A549 (cell line): ENCODE measurements at regions not wholly inside any gene's neighbourhood (a gene's known extent, or its start where the extent isn't known, plus 50 kb on each side); places are given as distances from the start of the nearest gene placed in this dataset.

Experiments used
- ATAC-seq, 2 experiments: fragments of 200-7000 bp in 1 of 2; fragments of >200 bp in 1 of 2; cut with Nextera tagmentation in 1 of 2; cut with Tn5 transposase in 1 of 2; 3 replicates each; pipeline versions ENCODE4 v1.8.0 to v1.9.1; 2018 to 2020; ENCODE audit warnings: mild to moderate bottlenecking in 1 of 2, moderate library complexity in 1 of 2
- CTCF ChIA-PET: fragments of 300-600 bp; sonication (Branson Sonifier 250); formaldehyde crosslinking; extraction: SDS; loops from one replicate; lab custom pipeline; 2021; ENCODE audit warnings: antibody characterized with exemption, inconsistent platforms; lab: Yijun Ruan, JAX
- POLR2A ChIA-PET: fragments of 350-600 bp; formaldehyde crosslinking; extraction: SDS; loops from one replicate; lab custom pipeline; 2021; ENCODE audit warnings: antibody characterized with exemption, inconsistent platforms; lab: Yijun Ruan, JAX
- DNase-seq, 2 experiments: peaks; one replicate each; pipeline versions ENCODE4 v3.0.0 to v3.0.0-alpha.2; 2011 to 2016; ENCODE audit warnings: low read depth in 1 of 2, low spot score in 1 of 2
- FAIRE-seq: peaks from 2 replicates; lab custom pipeline; 2011; peaks lifted over from hg19 to GRCh38; lab: Jason Lieb, UNC
- H3K27ac ChIP-seq, 2 experiments: fragments of >200 bp; sonication (Bioruptor Twin); formaldehyde crosslinking; 3 replicates each; pipeline ENCODE4 v1.5.1; 2016 to 2017
- H3K4me1 ChIP-seq: fragments of >200 bp; sonication (Bioruptor Twin); formaldehyde crosslinking; 3 replicates; pipeline ENCODE4 v1.6.1; 2016
- H3K4me2 ChIP-seq: fragments of >200 bp; sonication (Bioruptor Twin); formaldehyde crosslinking; 3 replicates; pipeline ENCODE4 v1.6.1; 2016
- H3K4me3 ChIP-seq: fragments of >200 bp; sonication (Bioruptor Twin); formaldehyde crosslinking; 3 replicates; pipeline ENCODE4 v1.5.1; 2016
- H3K9me3 ChIP-seq: fragments of >200 bp; sonication (Bioruptor Twin); formaldehyde crosslinking; 3 replicates; pipeline ENCODE4 v1.6.1; 2016
- ATOH8 ChIP-seq: fragments of 250-450 bp; sonication (Bioruptor Pico); IDR thresholded peaks from 2 replicates; pipeline ENCODE4 v1.5.0; 2020; ENCODE audit warnings: low read depth, mild to moderate bottlenecking, moderate library complexity
- CBX2 ChIP-seq: fragments of 200-600 bp; sonication (generic); IDR thresholded peaks from 2 replicates; pipeline ENCODE4 v1.6.1; 2016; ENCODE audit warnings: low read depth, mild to moderate bottlenecking, borderline replicate concordance
- CEBPB ChIP-seq, 2 experiments: fragments of >200 bp in 1 of 2; sonication (Bioruptor Twin) in 1 of 2; formaldehyde crosslinking in 1 of 2; IDR thresholded peaks; 2 replicates each; pipeline ENCODE4 v1.6.1; 2012 to 2016
- E2F6 ChIP-seq: IDR thresholded peaks from 2 replicates; pipeline ENCODE4 v1.6.1; 2012; ENCODE audit warnings: low read depth, borderline replicate concordance
- EHMT2 ChIP-seq: fragments of 200-600 bp; sonication (generic); IDR thresholded peaks from 2 replicates; pipeline ENCODE4 v1.6.1; 2016; ENCODE audit warnings: antibody characterized with exemption, low read depth, mild to moderate bottlenecking, moderate library complexity
- FOSB ChIP-seq: fragments of 250-450 bp; sonication (Bioruptor Pico); IDR thresholded peaks from 2 replicates; pipeline ENCODE4 v1.5.0; 2020; ENCODE audit warnings: mild to moderate bottlenecking, moderate library complexity
- FOSL2 ChIP-seq, 2 experiments: fragments of 450-650 bp in 1 of 2; fragments of >200 bp in 1 of 2; sonication (Bioruptor Twin) in 1 of 2; formaldehyde crosslinking; IDR thresholded peaks; 2 replicates each; pipeline versions ENCODE4 v1.5.0 to v1.6.1; 2016 to 2020; ENCODE audit warnings: mild to moderate bottlenecking in 1 of 2, moderate library complexity in 1 of 2
- FOXS1 ChIP-seq: fragments of 250-450 bp; sonication (Bioruptor Pico); IDR thresholded peaks from 2 replicates; pipeline ENCODE4 v1.5.0; 2020; ENCODE audit warnings: mild to moderate bottlenecking, moderate library complexity
- GATA3 ChIP-seq: IDR thresholded peaks from 2 replicates; pipeline ENCODE4 v1.6.1; 2012; ENCODE audit warnings: borderline replicate concordance
- HOXB13 ChIP-seq: fragments of 250-450 bp; sonication (Bioruptor Pico); IDR thresholded peaks from 2 replicates; pipeline ENCODE4 v1.5.0; 2020; ENCODE audit warnings: low read depth, mild to moderate bottlenecking, moderate library complexity
- JUN ChIP-seq, 2 experiments: fragments of >200 bp; sonication (Bioruptor Twin); formaldehyde crosslinking; IDR thresholded peaks; 2 replicates in 1 of 2; 3 replicates in 1 of 2; pipeline ENCODE4 v1.6.1; 2016 to 2017
- JUNB ChIP-seq: fragments of >200 bp; sonication (Bioruptor Twin); formaldehyde crosslinking; IDR thresholded peaks from 2 replicates; pipeline ENCODE4 v1.6.1; 2016
- KDM5A ChIP-seq: fragments of 200-600 bp; sonication (generic); IDR thresholded peaks from 2 replicates; pipeline ENCODE4 v1.6.1; 2016; ENCODE audit warnings: antibody characterized with exemption, mild to moderate bottlenecking
- MAFK ChIP-seq: fragments of 450-650 bp; IDR thresholded peaks from 2 replicates; pipeline ENCODE4 v1.6.1; 2014; ENCODE audit not compliant: partially characterized antibody
- MYC ChIP-seq: IDR thresholded peaks from 2 replicates; pipeline ENCODE4 v1.6.1; 2012; ENCODE audit warnings: mild to moderate bottlenecking, inconsistent platforms, low read length, improper control_type of control experiment, borderline replicate concordance
- NFE2L2 ChIP-seq: fragments of 150-350 bp; conservative IDR thresholded peaks from 2 replicates; pipeline ENCODE4 v1.6.1; 2014; ENCODE audit warnings: low read length
- NR3C1 ChIP-seq: fragments of >200 bp; sonication (Bioruptor Twin); formaldehyde crosslinking; IDR thresholded peaks from 3 replicates; pipeline ENCODE4 v1.6.1; 2017
- PHF8 ChIP-seq: fragments of 200-600 bp; sonication (generic); IDR thresholded peaks from 2 replicates; pipeline ENCODE4 v1.6.1; 2016; ENCODE audit warnings: low read depth, mild to moderate bottlenecking, antibody characterized with exemption, moderate library complexity, borderline replicate concordance
- POLR2AphosphoS2 ChIP-seq: conservative IDR thresholded peaks from 2 replicates; pipeline ENCODE4 v1.6.1; 2012; ENCODE audit warnings: low read length, improper control_type of control experiment, inconsistent platforms
- REST ChIP-seq: fragments of 200-600 bp; sonication (generic); IDR thresholded peaks from 2 replicates; pipeline ENCODE4 v1.6.1; 2016; ENCODE audit warnings: antibody characterized with exemption, mild to moderate bottlenecking, moderate library complexity
- RFX5 ChIP-seq: fragments of 450-650 bp; IDR thresholded peaks from 2 replicates; pipeline ENCODE4 v1.7.1; 2014; ENCODE audit warnings: antibody characterized with exemption, mild to moderate bottlenecking, moderate library complexity
- TFCP2L1 ChIP-seq: fragments of 250-450 bp; sonication (Bioruptor Pico); IDR thresholded peaks from 2 replicates; pipeline ENCODE4 v1.5.0; 2021; ENCODE audit warnings: mild to moderate bottlenecking
- TP53 ChIP-seq: fragments of 250-450 bp; sonication (Bioruptor Pico); IDR thresholded peaks from 2 replicates; pipeline ENCODE4 v1.5.0; 2021; ENCODE audit warnings: mild to moderate bottlenecking, moderate library complexity
- ZC3H11A ChIP-seq: fragments of 450-650 bp; IDR thresholded peaks from 2 replicates; pipeline ENCODE4 v1.6.1; 2014; ENCODE audit warnings: antibody characterized with exemption, mild to moderate bottlenecking
- ZSCAN20 ChIP-seq: fragments of 250-450 bp; sonication (Bioruptor Pico); IDR thresholded peaks from 2 replicates; pipeline ENCODE4 v1.8.0; 2022; ENCODE audit warnings: mild to moderate bottlenecking, moderate library complexity
- WGBS: methylation state at CpG from one replicate; pipeline ENCODE4 v1.1.6; 2017; ENCODE audit errors: missing lambda C conversion rate; 5-methylcytosine and 5-hydroxymethylcytosine counted together

GRCh38 chr22:27525711-27526110 lies 275.8 kb downstream of the MN1 start:
- POLR2A ChIA-PET, result no interaction called here
- no peak for FAIRE-seq
- WGBS, result 54% methylated on average over 2 of the region's 2 CpGs

GRCh38 chr22:27526901-27527300 lies 274.7 kb downstream of the MN1 start:
- POLR2A ChIA-PET, result no interaction called here
- CTCF ChIA-PET, result no interaction called here
- H3K9me3 ChIP-seq, result no peaks in the 10 kb centered on the region
- ATAC-seq (no peak), FAIRE-seq (no peak), DNase-seq (no peak)
- no peak overlapping the region for H3K4me2 ChIP-seq
- no CpG with 5 or more reads among the region's 10 CpGs for WGBS
- 0 out of 3 replicates have a peak, but pooled peaks cover 4% of the 10 kb centered on the region for H3K4me1 ChIP-seq
- TF ChIP-seq FOSB (CRISPR knock-in tag), result no peak
- TF ChIP-seq EHMT2, result no peak
- TF ChIP-seq NR3C1, result no peak
- no peak for TF ChIP-seq E2F6
- no peak for TF ChIP-seq FOXS1 (CRISPR knock-in tag)
- TF ChIP-seq GATA3, result no peak
- TF ChIP-seq KDM5A, result no peak
- no peak for TF ChIP-seq CBX2
- no peak for TF ChIP-seq POLR2AphosphoS2
- TF ChIP-seq ZC3H11A, result no peak
- no peak for TF ChIP-seq HOXB13 (CRISPR knock-in tag)
- TF ChIP-seq FOSL2 (IDR thresholded peaks at IDR 0.05), result no peak
- no peak for TF ChIP-seq FOSL2 (CRISPR knock-in tag; IDR thresholded peaks at IDR 0.05)
- no peak for TF ChIP-seq ATOH8 (CRISPR knock-in tag)
- no peak for TF ChIP-seq JUNB
- no peak overlapping the region for H3K27ac ChIP-seq
- H3K4me3 ChIP-seq, result no peak overlapping the region

More at GRCh38 chr22:27525711-27526110, 275.8 kb downstream of the MN1 start:
- Histone ChIP-seq H3K4me1 (no peaks in the 10 kb centered on the region), H3K9me3 (no peaks in the 10 kb centered on the region), H3K27ac (no peak overlapping the region), H3K4me3 (no peak overlapping the region), H3K4me2 (no peak overlapping the region)
- DNase-seq, result no peak
- TF ChIP-seq REST (no peak), CBX2 (no peak), JUN (IDR thresholded peaks at IDR 0.05) (no peak), MAFK (no peak), CEBPB (IDR thresholded peaks at IDR 0.05) (no peak), TP53 (CRISPR knock-in tag) (no peak), NFE2L2 (no peak), PHF8 (no peak), MYC (no peak), RFX5 (no peak), FOSL2 (IDR thresholded peaks at IDR 0.05) (no peak), FOSL2 (CRISPR knock-in tag; IDR thresholded peaks at IDR 0.05) (no peak), ZSCAN20 (no peak), EHMT2 (no peak), TFCP2L1 (CRISPR knock-in tag) (no peak)
- CTCF ChIA-PET, result no interaction called here
- ATAC-seq, result no peak
